HEK293 (cell line): ENCODE measurements at regions not wholly inside any gene's neighbourhood (a gene's known extent, or its start where the extent isn't known, plus 50 kb on each side); places are given as distances from the start of the nearest gene placed in this dataset.

Experiments
- ATF2 ChIP-seq: fragments of 450-650 bp; formaldehyde crosslinking; IDR thresholded peaks from 2 replicates; pipeline ENCODE4 v1.5.1; 2016; ENCODE audit warnings: missing biosample characterization, missing genetic modification characterization, low read depth
- CTCF ChIP-seq: fragments of 450-650 bp; formaldehyde crosslinking; IDR thresholded peaks from 2 replicates; pipeline ENCODE4 v1.5.1; 2016; ENCODE audit warnings: missing biosample characterization, missing genetic modification characterization
- PRDM1 ChIP-seq: fragments of 450-650 bp; formaldehyde crosslinking; IDR thresholded peaks from 2 replicates; pipeline ENCODE4; 2016; ENCODE audit warnings: missing biosample characterization, missing genetic modification characterization
- PRDM10 ChIP-seq: fragments of 450-650 bp; formaldehyde crosslinking; IDR thresholded peaks from 2 replicates; pipeline ENCODE4 v1.5.1; 2016; ENCODE audit warnings: missing biosample characterization, missing genetic modification characterization
- YY2 ChIP-seq: fragments of 450-650 bp; formaldehyde crosslinking; IDR thresholded peaks from 2 replicates; pipeline ENCODE4 v1.5.1; 2016; ENCODE audit warnings: missing biosample characterization, missing genetic modification characterization
- ZNF10 ChIP-seq: fragments of 450-650 bp; formaldehyde crosslinking; IDR thresholded peaks from 2 replicates; pipeline ENCODE4 v1.5.1; 2017; ENCODE audit warnings: missing biosample characterization, missing genetic modification characterization
- ZNF18 ChIP-seq: fragments of 450-650 bp; formaldehyde crosslinking; IDR thresholded peaks from 2 replicates; pipeline ENCODE4 v1.5.1; 2016; ENCODE audit warnings: missing biosample characterization, missing genetic modification characterization
- ZNF239 ChIP-seq: fragments of 450-650 bp; formaldehyde crosslinking; IDR thresholded peaks from 2 replicates; pipeline ENCODE4 v1.5.1; 2016; ENCODE audit warnings: missing biosample characterization, missing genetic modification characterization
- ZNF248 ChIP-seq: fragments of 450-650 bp; formaldehyde crosslinking; IDR thresholded peaks from 2 replicates; pipeline ENCODE4 v1.5.1; 2017; ENCODE audit warnings: missing biosample characterization, missing genetic modification characterization
- ZNF513 ChIP-seq: fragments of 450-650 bp; IDR thresholded peaks from 2 replicates; pipeline ENCODE4 v1.5.1; 2018; ENCODE audit warnings: missing biosample characterization, missing genetic modification characterization
- ZNF549 ChIP-seq: fragments of 450-650 bp; IDR thresholded peaks from 2 replicates; pipeline ENCODE4 v1.5.1; 2018; ENCODE audit warnings: missing biosample characterization, missing genetic modification characterization, mild to moderate bottlenecking, inconsistent platforms, moderate library complexity
- ZNF776 ChIP-seq: fragments of 450-650 bp; formaldehyde crosslinking; IDR thresholded peaks from 2 replicates; pipeline ENCODE4 v1.5.0; 2017; ENCODE audit warnings: missing biosample characterization, missing genetic modification characterization, borderline replicate concordance

- no peak for TF ChIP-seq ZNF513 (tag by site-specific recombination)
- TF ChIP-seq ZNF10 (tag by site-specific recombination), result no peak
- TF ChIP-seq PRDM1 (tag by site-specific recombination), result no peak; the same call in 1 of the 2 replicates
- TF ChIP-seq ZNF239, result no peak
- no peak for TF ChIP-seq ATF2
- TF ChIP-seq ZNF18 (tag by site-specific recombination), result peak; percentile 90
- no peak for TF ChIP-seq CTCF (tag by site-specific recombination)
- TF ChIP-seq PRDM10 (tag by site-specific recombination), result no peak
- no peak for TF ChIP-seq YY2 (tag by site-specific recombination)
- TF ChIP-seq ZNF248 (tag by site-specific recombination), result no peak
- no peak for TF ChIP-seq ZNF549 (tag by site-specific recombination)
- no peak for TF ChIP-seq ZNF776 (tag by site-specific recombination)
Measured at GRCh38 chr22:46075764-46076531, 74.4 kb upstream of the PPARA start.
